Renal cortical epithelial cell (primary cell): ENCODE measurements at regions not wholly inside any gene's neighbourhood (a gene's known extent, or its start where the extent isn't known, plus 50 kb on each side); places are given as distances from the start of the nearest gene placed in this dataset.

Experiments
- DNase-seq: peaks from one replicate; pipeline ENCODE4 v3.0.0-alpha.2; 2011; ENCODE audit warnings: low read depth

DNA sequence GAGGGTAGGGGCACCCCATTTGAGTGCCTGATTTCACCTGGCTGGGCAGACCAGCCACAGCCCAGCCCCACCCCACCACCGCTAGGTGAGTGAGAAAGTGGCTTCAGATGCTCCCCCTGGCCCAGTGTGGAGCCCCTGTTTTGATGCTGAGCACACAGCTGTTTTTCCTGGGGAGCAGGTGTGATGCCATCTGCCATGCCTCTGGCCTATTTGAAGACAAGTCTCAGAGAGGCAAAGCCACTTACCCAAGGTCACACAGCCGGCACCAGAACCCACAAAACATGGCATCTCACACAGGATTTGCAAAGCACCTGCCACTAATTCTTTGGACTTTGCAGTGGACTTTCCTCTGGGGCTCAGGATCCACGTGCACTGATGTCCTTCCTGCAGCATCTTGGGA is 131.3 kb downstream of the INHBB start:
- DNase-seq = no peak

DNA sequence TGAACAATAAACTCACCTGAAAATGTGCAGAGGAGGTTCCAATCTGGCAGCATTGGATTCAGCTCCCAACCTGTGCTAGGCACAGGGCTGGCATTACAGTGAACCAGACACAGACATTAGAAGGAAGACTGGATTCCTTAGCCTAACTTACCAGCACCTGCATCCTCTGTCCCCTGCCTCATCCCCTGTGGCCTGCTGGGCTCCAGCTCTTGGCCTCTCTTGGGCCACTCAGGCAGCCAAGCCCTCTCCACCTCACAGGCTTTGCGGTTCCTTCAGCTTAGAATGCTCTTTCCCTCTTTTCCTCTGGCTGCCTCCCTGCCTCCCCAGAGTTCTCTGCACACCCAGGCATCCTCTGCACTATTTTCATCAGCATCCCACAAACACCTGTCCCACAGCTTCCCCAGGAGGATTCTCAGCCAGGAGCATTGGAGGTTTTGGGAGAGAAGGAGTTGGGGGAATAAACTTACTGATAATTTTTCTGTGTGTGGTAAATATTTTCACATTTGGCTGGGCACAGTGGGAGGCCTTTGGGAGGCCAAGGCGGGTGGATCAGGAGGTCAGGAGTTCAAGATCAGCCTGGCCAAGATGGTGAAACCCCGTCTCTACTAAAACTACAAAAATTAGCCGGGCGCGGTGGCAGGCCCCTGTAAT is 132.0 kb downstream of the INHBB start:
- DNase-seq = no peak

DNA sequence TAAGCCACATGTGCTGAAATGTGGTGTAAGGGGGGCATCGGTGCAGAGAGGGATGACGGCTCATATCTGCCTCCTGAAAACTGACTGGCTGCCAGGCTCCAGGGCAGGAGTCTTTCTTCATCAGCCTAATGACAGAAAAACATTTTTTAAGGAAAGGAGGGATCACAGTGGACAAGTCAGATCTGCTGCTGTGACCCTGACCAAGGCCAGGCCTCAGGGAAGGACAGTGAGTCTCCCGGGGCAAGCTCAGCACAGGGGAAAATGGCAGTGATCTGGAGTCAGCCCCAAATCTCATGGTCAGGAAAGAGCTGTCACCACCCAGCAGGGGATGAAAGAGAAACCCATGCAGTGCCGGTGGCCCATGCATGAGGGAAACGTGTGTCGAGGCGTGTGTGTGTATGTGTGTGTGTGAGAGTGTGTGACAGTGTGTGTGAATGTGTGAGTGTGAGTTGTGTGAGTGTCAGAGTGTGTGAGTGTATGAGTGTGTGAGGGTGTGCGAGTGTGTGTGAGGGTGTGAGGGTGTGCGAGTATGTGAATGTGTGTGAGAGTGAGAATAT is 134.5 kb downstream of the INHBB start:
- DNase-seq = no peak

DNA sequence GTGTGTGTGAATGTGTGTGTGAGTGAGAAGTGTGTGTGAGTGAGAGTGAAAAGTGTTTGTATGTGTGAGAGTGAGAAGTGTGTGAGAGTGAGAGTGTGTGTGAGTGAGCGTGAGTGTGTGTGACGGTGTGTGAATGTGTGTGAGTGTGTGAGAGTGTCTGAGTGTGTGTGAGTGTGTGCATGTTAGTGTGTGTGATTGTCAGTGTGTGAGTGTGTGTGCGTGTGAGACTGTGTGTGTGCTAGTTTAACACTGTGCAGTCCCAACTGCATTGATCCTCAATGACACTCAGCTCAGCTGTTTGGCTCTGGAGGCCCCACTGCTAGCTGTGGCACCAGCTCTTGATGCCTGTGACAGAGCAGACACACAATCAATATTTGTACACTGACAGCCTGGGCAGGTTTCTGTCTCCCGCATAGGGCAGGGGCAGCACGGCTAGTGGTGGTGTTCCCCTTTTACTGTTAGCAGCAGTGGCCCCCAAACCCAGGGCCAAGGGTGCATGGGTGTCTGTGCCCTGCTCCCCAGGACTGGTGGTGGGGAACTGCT is 135.0 kb downstream of the INHBB start:
- DNase-seq = no peak

DNA sequence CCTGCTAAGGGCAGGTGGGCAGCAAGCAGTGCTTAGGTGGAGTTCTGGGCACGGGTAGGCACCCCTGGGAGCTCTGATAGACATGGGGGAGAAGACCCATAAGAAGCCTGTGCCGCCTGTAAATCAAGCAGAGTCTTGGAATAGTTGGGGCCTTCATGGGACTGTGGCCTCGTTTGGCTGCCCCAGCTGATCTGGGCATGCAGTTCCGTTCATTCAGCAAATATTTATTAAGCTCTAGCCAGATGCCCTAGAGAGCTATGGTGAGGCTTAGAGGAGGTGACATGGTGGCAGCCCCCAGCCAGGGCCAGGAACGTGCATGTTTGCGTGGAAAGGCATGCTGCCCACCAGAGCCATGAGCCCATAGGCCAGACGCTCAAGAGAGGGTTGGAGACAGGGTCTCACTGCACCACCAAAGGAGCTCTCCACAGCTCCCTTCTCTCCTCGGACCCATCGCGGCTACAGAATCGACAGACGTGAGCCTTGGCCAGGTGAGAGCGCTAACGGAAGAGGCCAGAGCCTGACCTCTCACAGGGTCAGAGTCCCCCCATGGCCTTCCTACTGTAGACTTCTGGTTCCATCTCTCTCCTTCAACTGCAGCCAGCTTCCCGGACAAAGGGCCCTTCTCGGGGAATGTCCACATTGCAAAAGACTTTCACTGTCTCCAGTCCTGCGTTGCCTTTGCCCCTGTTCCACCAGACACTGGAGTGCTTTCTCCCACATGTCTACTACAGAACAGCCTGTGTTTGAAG is 135.7 kb downstream of the INHBB start:
- DNase-seq = no peak

DNA sequence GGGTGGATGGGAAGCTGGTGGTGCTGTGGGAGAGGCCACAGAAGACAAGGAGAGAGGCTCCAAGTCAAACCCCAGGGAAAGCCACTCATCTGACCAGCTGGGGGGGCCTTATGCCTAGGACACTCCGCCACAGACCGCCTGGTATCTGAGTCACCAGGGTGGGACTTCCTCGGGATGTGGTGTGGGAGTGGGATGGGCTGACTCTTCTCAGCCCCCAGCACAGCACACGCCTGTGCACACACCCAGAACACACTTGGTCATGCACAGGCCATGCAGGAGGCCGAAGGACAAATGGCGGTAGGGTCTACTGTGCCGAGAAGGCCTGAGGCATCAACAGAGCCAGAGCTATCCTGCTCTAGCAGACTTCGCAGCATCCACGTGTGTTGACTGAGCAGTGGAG is 136.4 kb downstream of the INHBB start:
- no peak for DNase-seq

DNA sequence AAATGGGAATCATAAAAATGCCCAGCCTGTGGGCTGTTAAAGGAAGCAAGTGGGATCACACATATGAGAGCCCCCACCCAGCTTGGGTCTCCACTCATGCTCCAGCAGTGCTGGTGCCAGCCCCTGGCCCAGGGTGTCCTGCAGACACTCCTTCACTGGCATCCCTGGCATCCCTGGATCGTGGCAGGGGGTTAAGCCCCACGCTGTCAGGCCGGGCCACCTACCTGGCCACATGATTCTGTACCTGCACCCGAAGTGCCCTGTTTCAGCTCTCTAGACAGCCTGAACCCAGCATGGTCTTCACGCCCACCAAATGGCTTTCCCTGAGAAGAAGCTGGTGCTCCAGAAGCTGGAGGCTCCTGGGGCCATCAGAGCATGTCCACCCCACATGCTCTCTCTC is 137.4 kb downstream of the INHBB start:
- no peak for DNase-seq

DNA sequence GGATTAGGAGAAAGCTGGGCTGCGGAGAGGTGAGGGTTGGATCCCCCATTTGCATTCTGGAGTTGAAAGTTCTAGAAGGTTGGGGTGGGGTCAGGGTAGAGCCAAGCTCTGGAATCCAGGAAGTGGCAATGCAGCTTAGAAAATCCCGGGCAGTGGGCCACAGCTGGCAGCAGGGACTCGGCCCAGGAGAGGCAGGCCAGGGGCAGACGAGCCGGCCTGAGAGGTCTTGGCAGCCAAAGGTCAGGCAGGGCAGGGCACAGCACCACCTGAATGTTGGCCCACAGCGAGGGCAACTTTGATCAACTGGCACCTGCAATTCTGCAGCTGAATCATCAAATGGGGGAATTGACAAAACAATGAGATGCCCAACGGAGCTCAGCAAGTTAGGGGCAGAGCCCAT is 139.2 kb downstream of the INHBB start:
- DNase-seq = no peak

DNA sequence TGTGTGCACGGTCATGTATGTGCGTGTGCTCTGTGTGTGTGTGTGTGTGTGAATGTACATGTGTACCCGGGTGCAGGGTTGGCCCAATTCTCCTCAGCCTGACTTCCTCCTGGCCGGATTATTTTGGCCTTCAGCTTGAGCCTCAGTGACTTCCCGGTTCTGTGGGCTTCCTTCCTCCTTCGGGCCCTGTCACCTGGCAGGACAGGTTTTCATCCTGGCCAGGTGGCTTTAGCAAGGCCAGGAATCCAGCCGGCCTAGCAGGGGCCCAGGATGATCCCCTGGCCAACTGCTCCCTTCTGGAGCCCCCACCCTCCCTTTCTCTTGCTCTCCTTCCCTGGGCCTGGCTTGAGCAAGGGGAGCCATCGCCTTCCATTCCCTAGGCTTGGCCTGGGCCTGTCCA is 140.5 kb downstream of the INHBB start:
- no peak for DNase-seq

DNA sequence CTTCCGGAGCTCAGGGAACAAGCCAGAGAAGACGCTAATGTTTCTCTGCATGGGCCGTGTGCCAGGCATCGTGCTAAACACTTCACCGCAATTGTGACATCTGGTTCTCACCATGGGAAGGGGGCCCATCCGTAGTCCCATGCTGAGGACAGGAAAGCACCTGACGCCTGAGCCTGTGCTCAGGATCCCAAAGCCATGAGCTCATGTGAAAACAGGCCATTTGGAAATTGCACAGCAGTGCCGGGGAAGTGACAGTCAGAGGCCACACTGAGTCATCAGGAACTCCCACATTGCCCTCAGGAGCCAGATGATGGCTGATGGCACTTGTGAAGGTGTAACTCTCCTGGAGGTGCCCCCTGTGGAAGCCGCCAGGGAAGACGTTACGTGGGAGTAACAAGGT is 141.0 kb downstream of the INHBB start:
- DNase-seq = peak; percentile 3

DNA sequence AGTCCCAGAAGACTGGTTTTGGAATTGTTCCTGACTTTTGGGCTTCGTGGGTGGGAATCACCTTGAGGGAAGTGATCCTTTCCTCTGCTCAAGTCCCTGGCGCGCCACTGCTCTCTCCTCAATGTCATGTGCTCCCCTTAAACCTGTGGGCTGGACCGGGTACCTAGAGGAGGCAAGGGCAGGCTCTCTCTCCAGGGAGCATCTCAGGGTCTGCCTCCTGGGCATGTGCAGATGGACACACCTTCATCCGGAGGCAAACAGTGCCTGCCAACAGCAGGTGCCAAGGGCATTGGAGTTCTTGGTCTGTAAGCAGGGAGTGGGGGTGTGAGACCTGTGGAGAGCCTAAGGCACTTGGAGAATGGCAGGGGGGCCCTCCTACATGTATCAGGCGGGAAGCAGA is 142.6 kb downstream of the INHBB start:
- DNase-seq = no peak

DNA sequence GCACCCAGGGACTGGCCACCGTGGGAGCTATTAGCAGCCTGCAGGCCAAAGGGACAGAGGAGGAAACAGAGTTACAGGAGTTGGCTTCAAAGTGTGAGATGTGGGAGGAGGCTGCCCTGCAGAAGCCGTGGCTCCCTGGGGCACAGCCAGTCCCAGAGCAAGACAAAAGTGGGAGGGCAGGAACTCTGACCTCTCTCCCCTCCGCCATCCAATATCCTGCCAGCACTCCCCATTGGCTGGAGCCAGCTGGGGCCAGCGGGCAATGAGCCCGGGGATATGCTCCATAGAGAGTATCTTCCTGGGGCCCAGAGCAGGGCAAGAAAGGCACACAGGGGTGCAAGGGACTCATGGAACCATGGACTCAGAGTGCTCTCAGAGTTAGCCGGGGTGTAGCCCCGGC is 143.1 kb downstream of the INHBB start:
- no peak for DNase-seq

DNA sequence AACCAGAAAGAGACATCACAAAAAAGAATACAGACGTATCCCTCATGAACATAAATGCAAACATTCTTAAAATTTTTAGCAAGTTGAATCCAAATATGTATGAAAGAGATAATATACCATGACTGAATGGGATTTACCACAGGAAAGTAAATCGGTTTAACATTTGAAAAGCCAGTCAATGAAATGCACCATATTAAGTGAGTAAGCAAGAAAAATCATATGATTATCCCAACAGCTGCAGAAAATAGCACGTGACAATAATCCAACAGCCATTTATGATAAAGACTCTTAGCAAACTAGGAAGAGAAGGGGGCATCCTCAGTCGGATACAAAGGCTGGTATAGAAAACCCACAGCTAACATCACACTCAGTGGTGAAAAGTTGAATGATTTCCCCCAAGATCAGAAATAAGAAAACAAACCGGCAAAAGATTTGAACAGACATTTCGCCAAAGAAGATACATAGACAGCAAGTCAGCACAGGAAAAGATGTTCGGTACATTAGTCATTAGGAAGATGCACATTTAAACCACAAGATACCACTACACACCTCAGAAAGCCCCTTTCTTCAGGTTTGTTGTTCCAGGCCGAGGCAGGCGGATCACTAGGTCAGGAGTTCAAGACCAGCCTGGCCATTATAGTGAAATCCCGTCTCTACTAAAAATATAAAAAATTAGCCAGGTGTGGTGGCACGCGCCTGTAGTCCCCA is 144.3 kb downstream of the INHBB start:
- DNase-seq = no peak

DNA sequence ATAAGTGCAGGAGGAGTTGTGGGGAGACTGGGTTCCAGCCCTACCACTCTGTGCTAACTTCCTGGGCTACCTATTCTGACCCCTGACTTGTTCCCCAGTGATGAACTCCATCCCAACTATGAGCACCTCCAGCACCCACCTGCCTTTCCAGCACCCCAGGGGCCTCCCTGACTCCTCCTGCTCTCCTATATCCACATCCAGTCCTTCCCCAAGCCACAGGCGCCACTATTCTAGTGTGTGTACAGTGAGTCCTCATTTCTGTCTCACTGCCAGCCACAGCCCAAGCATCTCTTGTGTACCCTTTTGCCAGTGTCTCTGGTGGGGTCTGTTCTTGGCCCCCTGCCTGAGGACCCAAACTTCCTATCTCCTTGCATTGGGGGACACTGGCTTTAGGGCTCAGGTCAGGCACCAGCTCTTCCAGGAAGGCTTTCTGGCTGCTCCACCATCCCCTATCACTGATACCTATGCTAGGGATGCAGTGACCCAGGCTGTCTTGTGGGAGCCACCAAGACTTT is 145.2 kb downstream of the INHBB start:
- DNase-seq = no peak

DNA sequence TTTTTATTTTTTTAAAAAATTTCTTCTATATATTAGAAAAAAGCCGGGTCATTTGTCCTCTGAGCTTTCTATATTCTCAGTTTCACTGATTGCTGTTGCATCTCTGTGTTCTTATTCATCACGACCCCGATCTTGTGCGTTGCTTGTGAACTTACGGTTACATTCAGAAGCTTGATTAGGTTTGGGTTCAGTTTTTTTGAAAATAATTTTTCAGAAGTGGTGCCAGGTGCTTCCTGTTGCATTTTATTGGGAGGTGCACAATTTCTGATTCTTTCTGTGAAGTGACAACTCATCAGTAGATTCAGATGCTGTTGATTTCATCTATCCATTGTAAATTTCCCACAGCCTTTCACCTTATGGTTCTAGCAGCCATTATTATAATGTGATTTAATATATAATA is 147.3 kb downstream of the INHBB start:
- no peak for DNase-seq

DNA sequence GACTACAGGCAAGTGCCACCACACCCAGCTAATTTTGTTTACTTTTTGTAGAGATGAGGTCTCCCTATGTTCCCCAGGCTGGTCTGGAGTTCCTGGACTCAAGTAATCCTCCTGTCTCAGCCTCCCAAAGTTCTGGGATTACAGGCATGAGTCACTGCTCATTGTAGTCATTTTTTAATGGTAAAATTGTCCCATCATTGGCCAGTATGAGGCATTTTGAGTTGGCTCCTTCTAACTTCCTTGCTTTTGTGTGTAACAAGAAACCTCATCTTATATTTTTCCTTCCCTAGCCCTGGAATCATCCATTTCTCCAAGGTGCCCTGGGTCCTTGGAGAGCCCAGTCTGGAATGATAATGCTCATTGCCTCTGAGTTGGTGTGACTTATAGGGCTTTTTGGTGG is 148.5 kb downstream of the INHBB start:
- DNase-seq = no peak

DNA sequence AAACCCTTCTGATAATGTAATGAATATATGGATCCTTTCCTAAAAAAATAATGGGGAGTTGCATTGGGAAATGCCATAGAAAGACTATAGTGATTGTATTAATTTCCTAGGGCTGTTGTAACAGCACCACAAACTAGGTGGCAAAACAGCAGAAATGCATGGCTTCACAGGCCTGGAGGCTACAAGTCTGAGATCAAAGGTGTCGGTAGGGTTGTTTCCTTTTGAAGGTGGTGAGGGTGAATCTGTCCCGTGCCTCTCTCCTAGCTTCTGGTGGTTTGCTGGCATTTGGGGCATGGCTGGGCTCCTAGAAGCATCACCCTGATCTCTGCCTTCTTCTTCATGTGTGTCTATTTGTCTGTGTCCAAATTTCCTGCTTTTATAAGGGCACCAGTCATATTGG is 149.7 kb downstream of the INHBB start:
- no peak for DNase-seq

DNA sequence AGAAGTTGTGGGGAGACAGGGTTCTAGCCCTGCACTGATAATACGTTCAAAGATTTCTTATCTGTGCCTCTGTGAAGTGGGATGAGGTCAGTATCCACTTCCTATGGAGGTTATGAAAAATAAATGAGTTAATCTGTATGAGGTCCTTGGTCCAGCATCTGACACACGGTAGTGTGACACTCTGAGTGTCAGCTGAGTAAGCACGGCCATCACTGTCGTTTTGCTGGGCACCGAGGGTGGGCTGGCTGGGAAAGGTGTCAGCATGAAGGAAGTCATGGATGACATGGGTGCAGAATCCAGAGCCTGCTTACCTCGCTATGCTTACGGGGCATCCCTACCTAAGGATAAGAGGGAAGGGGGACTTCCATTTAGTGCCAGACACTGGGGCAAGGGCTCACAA is 150.3 kb downstream of the INHBB start:
- DNase-seq = no peak

DNA sequence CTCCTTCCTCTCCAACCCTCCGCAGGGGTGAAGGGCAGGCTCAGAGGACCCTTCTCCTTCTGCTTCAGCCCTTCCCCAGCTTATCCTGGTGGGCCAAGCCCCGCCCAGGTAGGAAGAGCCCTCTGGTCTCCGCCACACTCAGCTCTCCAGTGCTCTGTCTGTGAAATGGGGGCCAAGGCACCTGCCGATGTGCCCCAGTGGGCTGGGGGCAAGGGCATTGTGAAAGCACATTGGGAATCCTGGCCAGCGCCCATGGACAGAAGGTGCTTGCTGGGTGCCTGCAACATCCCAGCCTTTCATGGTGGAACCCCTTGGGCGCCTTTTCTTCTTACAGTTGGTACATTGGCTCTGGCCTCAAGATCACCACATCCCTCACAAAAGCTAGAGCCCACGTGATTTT is 150.8 kb downstream of the INHBB start:
- no peak for DNase-seq

DNA sequence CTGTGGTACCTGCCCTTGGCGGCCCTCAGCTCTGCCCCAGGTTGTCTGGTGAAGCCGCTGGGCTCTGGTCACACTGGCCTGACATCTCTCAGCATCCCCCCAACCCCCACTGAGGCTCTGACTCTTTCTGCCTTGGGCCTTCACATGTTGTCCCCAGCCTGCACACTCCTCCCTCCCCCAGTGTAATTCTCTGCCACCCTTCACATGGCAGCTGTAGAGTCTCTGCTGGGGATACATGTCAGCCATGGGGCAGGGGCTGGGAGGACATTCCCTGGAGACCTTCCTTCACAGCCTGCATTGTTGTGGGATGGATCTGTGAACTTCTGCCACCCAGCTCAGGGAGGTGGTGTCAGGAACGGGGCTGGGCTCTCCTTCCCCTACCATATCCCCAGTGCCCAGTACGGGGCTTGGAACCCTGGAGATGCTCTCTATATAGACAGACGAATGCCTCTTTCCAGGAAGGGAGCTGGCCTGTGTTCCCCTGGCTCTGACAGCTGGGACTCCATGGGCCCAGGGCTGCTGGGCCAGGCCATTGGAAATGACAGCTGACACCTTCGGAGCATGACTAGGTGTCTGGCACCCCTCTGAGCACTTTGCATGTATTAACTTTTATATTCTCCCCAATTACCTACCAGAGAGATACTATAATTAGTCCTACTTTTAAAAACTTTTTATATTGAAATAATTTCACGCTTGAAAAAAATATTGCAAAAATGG is 151.5 kb downstream of the INHBB start:
- no peak for DNase-seq

DNA sequence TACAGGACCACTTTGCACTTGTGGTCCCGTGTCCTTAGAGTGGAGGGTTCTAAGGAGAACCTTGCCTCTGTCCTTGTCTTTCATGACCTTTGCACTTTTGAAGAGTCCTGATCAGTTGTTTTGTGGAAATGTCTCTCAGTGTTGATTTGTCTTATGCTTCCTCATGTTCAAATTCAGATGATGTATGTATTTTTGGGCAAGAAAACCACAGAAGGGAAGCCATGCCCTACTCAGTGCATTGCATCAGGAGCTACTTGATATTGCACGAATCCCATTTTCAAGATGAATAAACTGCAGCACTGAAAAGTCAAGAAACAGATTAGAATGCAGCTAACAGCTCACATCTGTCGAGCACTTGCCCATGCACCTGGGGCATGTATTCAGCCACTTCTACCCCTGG is 152.2 kb downstream of the INHBB start:
- no peak for DNase-seq
